ENCODE measurements at regions not wholly inside any gene's neighbourhood (a gene's known extent, or its start where the extent isn't known, plus 50 kb on each side); places are given as distances from the start of the nearest gene placed in this dataset. TPM values are rescaled to one million over a fixed set of nuclear protein-coding genes. Genes with fewer than 3 reads are reported as not detected.

- no peak for DNase-seq
Measured at GRCh38 chr12:111011999-111012600, 91.7 kb upstream of the MYL2 start.

GRCh38 chr12:111010916-111011657, 90.7 kb upstream of the MYL2 start:
- no peak for DNase-seq

DNA sequence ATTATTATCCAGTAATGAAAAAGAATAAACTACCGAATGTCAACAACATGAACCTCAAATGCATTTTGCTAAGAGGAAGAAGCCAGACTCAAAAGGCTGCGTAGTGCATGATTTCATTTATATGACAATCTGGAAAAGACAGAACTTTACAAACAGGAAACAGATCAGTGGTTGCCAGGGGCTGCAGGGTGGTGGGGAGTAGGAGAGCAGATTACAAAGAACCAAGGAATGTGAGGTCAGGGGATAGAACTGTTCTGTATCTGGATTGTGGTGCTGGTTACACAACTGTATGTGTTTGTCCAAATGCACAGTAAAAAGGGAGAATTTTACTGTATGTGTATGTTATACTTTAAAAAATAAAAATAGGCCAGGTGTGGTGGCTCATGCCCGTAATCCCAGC, 89.7 kb upstream of the MYL2 start:
- DNase-seq = no peak

GRCh38 chr12:111006621-111007020, 86.2 kb upstream of the MYL2 start:
- no peak for DNase-seq

DNA sequence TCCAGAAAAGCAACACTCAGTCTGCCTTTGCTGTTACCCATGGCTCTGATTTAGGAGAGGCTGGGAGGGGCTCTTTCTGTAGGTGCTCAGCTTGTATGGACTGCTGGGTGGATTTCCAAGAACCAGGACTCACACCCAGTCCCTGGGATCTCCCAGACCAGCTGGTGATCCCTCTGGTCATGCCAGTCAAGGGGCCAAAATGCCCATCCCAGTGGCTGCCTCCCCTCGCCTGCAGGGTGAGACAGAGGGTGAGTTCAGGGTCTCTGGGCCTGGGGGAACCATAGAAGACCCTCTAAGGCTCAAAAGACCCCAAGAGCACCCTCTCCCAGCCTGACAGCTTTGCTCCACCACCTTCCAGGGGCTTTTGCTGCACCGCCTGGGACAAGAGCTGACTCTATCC, 78.6 kb upstream of the MYL2 start:
- no peak for DNase-seq

GRCh38 chr12:110998165-110998564, 77.8 kb upstream of the MYL2 start:
- DNase-seq = no peak

DNA sequence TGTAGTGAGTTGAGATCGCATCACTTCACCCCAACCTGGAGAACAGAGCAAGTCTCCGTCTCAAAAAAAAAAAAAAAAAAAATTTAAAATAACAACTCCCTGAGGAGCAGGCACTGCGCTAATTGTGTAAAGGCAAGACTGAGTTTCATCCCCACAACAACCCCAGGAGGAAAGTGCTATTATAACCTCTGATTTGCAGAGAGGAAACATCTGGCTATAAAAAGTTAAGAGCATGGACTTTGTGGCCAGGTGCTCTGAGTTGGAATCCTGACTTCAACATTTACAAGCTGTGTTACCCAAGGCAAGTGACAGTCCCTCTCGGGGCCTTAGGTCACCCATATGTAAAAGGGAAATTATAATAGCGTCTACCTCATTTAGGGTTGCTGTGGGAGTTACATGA, 76.0 kb upstream of the MYL2 start:
- no peak for DNase-seq

DNA sequence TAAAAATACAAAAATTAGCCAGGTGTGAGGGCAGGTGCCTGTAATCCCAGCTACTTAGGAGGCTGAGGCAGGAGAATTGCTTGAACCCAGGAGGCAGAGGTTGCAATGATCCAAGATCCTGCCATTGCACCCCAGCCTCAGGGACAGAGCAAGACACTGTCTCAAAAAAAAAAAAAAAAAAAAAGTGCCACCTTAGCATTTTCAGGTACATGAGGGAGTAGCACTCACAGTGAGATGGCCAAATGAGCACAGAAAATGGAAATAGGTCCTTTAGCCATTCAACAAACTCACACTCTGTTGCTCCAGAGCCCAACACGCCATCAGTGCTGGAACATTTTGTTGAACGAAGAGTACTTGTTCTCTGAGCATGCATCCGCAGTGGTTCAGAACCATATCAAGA, 75.2 kb upstream of the MYL2 start:
- DNase-seq = no peak

GRCh38 chr12:110995016-110995415, 74.6 kb upstream of the MYL2 start:
- peak; percentile 53 for DNase-seq

- no peak for DNase-seq
Measured at GRCh38 chr12:110993434-110993833, 73.1 kb upstream of the MYL2 start.

DNA sequence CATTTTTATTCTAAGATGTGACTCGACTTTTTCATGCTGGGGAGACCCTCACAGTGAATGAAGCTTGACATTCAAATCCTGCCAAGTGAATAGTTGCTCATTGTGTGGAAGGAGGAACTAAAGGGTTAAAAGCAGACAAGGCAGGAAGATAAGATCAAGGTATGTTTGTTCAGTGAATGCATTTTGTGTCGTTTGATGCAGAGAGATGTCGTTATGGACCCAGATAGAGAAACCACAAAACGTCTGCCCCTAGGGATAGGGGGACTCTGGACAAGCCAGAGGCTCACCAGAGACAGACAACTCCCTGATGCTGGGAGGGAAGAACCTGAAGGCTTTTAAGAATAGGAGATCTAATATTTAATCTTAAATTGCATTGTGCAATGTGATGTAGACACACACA, 72.5 kb upstream of the MYL2 start:
- no peak for DNase-seq

DNA sequence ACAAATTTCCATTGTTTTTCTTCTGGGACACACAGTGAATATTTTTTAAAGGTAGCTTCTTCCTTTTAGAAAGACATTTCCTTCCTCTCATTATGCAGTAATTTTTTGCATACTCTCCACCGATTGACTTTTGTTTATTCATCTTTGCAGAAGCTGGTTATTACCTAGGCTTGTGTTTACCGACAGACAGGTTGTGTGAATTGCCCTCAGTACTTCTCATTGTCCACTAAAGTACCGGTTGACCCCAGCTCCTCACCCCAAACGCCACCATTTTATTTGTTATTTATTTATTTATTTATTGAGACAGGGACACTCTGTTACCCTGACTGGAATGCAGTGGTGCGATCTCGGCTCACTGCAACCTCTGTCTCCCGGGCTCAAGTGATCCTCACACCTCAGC, 63.4 kb upstream of the MYL2 start:
- DNase-seq = no peak

DNA sequence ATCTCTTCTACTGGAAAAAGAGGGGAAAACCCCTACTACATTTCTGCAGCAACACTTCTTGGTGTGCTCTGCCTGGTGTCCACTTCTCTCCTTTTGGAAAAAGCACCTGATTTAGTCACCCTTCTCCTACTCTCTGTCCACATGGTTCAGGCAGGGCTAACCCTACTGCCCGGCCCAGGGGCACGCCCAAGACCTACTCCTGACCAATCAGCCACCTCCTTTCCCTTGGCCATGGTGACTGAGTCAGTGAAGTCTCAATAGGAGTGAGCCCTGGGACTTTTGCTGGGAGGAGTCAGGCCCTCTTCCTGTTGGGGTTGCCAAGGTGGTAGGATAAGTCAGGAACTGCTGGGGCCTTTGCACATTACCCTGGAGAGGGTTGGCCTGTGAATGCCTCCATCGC, 52.5 kb upstream of the MYL2 start:
- no peak for DNase-seq

DNA sequence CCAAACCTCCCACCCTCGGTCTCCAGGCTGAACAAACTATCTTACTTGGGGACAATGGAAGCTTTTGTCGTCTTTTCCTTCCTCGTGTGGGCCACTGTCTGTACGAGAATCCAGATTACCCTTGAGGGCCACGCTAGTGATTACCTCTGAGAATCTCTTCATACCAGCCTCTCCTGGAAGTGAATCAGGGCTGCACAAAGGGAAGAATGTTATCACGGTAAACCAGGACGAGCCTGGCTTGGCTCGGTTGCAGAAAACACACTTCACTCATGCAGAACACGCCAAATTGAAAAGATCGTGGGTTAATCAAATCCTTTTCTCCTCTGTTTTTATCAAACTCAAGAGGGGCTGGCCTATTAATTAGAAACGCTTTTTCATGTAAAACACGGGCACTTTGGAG, 51.6 kb upstream of the MYL2 start:
- DNase-seq = no peak

DNA sequence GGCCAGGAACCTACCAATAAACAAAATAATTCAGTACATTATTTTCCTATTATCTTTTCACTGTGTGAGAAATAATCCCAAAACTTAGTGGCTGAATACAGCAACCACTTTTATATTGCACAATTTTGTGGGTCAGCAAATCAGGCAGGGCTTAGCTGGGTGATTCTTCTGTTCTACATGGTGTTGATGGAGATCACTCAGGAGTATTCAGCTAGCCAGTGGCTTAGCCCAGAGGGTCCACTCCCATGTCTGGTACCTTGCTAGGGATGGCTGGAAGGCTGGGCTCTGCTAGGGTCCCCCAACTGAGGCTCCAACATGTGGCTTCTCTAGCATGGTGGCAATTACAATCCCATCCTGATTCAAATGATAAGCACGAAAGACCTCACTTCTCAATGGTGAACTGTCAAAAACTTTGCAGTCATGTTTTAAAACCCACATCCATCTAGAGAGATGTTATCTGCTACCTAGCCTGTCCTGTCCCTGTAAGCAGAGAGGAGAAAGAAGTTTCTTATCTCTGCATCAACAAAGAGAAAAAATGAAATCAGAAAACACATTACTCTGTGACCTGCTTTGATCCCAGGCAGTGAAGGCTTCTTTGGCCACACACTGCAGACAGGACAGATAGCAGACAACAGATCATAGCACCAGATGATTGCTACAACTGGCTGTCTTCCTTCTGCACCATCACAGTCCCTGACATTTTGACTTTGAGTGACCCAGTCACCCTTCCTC, 51.0 kb upstream of the MYL2 start:
- no peak for DNase-seq

Small RNA genes lying in the stretch of these regions (small RNA-seq; reads per million reads assigned to genes)
- gene MIR6760 (ENCODE audit: low replicate concordance) = not detected

Measured in tongue (tissue), 2 donors.